HG02884 (cell line): ENCODE measurements at regions not wholly inside any gene's neighbourhood (a gene's known extent, or its start where the extent isn't known, plus 50 kb on each side); places are given as distances from the start of the nearest gene placed in this dataset.

Experiments used
- ATAC-seq: cut with Tn5 transposase; IDR thresholded peaks from one replicate; pipeline ENCODE4 v1.9.1; 2021; ENCODE audit warnings: mild to moderate bottlenecking, moderate library complexity; ENCODE audit not compliant: unreplicated experiment

DNA sequence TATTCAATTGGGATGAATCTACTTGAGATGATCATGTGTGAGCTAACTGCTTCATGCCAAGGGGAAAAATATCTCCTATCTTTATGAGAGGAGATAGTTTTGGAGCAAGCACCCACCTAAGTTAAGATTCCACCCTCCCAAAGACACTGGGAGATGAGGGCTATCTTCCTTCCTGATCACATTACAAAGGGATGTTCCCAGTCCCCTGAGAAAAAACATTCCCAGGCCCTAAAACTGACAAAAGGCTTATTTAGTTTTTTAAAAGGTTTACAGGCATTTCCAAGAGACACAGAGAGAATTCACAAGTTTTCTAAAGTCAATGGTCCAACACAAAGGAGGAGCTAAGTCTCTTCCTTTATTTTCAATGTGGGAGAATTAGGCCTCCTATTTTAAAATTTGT is 401.5 kb downstream of the FBXO15 start:
- no peak for ATAC-seq

DNA sequence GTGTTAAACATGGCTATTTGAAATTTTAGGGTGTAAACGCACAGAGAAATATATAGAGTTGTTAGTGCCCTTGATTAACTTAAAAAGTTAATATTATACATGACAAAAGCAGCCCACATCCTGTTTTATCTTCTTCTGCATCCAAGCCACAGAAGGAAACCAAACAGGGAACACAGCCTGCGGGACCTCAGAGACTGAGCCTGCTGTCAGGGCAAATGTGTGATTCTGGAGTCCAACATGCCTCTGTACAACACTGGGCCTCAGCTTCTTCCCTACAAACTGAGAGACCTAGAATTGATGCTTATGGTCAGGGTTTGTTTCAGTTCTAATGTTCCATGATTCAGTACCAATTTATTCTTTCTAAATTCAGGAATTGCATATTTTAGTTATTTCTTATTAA is 404.7 kb downstream of the FBXO15 start:
- no peak for ATAC-seq

- ATAC-seq, result no peak
These were observed 405.7 kb downstream of the FBXO15 start for GRCh38 chr18:73741946-73742345.

DNA sequence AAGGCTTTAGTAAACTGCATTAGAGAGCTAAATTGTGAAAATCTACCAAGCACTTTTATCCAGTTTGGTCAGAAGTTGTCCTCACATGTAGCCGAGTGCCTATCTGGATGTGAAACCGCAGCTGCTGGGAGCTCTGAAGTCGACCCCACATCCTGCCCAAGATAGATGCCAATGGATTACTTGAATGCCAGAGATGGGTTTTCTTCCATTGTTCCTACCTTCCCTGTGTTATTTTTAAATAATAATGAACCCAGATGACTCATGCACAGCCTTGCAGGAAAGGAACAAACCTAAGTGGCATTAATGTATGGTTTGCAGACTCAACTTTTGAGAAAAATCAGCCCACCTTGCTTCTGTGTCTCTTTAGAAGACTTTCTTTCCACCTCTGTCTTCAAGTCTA is 408.5 kb downstream of the FBXO15 start:
- no peak for ATAC-seq

DNA sequence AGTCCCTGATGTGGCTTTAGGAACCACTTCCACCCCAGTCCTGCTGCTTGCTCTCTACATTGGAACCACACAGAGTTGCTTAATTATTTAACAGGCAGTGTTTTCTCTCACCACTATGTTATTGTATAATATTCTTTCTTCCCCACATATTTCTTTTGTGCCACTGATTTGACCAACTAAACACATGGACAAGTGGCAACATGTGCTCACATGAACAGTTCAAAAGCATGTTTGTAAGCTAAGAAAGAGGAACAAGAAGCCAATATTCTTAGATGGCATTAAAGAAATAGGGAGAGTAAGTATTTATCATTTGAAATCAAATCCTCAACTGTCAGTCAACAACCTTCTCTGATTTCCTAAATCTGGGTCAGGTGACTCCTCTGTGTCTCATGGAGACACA is 409.6 kb downstream of the FBXO15 start:
- ATAC-seq, result no peak

GRCh38 chr18:73735836-73736235 is 411.8 kb downstream of the FBXO15 start:
- no peak for ATAC-seq

- ATAC-seq, result no peak
These were observed 413.8 kb downstream of the FBXO15 start for GRCh38 chr18:73733806-73734314.

GRCh38 chr18:73733376-73733775 is 414.3 kb downstream of the FBXO15 start:
- no peak for ATAC-seq

DNA sequence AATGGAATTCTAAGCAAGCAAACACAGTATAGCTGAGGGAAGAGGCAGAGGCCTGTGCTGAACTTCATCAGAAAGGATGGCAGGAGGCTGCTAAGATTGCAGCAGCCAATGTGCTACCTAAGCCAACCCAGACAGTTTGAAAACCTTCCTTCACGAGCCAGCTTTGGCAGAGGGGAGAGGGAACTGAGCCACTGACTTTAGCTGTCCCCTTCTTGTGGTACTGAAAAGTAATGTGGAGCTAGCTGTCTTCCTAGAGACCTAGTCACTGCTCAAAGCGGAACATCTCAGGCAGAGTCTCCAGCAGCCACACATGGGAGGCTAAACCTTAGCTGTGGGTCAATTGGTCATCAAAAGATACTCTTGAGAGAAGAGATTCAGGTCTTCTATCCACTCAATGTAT is 419.0 kb downstream of the FBXO15 start:
- no peak for ATAC-seq

- no peak for ATAC-seq
These were observed 422.7 kb downstream of the FBXO15 start for GRCh38 chr18:73724958-73725357.

DNA sequence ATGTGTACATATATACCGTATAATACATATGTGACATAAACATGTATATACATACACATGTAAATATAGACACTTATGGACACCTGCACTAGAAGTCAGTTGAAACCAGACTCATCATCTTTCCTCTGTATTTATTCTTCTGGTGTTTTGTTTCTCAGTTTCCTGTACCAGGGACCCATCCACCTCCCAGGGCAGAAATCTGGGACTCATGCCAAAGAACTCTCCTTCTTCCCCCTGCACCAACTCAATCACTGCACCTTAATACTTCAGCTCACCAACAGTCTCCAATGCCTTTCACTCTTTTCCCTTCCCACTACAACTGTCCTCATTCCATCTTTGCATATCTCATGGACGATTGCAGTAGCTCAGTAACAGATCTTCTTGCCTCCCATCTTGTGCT is 428.0 kb downstream of the FBXO15 start:
- no peak for ATAC-seq

DNA sequence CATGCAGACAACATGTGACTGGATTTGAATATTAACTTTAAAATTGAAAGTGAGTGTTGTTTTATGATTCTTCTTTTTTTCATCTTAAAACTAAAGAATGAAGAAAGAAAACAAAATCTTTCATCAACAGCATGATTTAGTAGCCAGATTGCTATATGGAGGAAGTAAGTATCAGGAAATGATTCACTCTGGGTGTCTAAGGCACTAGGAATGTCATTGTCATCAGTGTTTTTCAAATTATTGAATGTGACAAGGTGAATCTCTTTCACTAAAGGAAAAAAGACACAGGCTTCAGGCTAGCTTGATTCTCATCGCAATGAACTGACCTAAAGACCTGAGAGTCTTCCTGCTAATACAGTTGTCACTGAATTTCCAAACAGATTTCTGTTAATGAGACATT is 430.1 kb downstream of the FBXO15 start:
- ATAC-seq, result no peak

- ATAC-seq, result no peak
These were observed 432.4 kb downstream of the FBXO15 start for GRCh38 chr18:73715210-73715670.

GRCh38 chr18:73714466-73714865 is 433.2 kb downstream of the FBXO15 start:
- no peak for ATAC-seq

- no peak for ATAC-seq
These were observed 436.4 kb downstream of the FBXO15 start for GRCh38 chr18:73711256-73711655.

GRCh38 chr18:73708591-73708990 is 439.0 kb downstream of the FBXO15 start:
- no peak for ATAC-seq

DNA sequence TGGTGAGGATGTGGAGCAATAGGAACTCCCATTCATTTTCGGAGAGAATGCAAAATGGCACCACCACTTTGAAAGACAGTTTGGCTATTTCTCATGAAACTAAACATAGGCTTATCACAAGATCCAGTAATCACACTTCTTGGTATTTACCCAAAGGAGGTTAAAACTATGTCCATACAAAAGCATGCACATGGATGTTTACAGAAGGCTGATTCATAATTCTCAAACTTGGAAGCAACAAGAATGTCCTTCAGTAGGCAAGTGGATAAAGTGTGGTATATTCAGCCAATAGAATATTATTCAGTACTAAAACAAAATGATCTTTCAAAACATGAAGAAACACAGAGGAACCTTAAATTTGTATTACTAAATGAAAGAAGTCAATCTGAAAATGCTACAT is 440.6 kb downstream of the FBXO15 start:
- ATAC-seq, result no peak

GRCh38 chr18:73697353-73697752 is 450.3 kb downstream of the FBXO15 start:
- no peak for ATAC-seq

DNA sequence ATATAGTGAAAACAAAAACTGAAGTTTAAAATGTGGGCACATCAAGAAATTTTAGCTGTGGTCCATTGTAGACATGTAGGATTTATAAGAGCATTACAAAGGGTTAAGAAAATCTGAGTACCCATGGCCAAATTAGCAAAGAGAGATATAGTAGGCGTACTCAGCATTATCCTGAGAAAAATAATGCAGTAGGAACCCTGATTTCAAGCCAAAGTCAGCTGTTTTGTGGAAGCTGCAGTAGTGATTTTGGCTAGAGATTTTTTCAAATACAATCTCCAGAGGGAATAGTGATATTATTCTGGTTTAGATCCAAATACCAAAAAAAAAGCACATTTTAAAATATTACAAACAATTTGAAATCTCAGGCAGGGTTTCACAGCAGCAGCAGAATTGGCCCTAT is 450.9 kb downstream of the FBXO15 start:
- no peak for ATAC-seq

DNA sequence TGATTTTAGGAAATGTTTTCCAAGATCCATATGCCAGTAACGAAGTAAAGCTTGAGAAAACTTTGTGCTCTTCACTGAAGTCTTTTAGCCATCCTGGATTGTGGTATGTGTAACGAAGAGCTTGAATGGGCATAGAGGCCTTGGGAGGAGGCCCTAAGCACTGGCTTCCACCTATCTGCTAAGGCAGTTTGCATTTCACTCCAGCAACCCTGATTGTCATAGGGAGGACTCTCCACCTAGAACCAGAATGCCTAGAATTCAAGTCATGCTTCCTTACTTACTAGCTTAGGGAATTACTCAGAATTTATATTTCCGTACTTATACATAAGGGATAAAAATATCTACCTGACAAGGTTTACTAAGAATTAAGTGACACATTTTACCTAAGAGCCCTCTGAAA is 451.5 kb downstream of the FBXO15 start:
- no peak for ATAC-seq

GRCh38 chr18:73693091-73693490 is 454.5 kb downstream of the FBXO15 start:
- ATAC-seq, result no peak

- no peak for ATAC-seq
These were observed 456.0 kb downstream of the FBXO15 start for GRCh38 chr18:73691624-73692023.

DNA sequence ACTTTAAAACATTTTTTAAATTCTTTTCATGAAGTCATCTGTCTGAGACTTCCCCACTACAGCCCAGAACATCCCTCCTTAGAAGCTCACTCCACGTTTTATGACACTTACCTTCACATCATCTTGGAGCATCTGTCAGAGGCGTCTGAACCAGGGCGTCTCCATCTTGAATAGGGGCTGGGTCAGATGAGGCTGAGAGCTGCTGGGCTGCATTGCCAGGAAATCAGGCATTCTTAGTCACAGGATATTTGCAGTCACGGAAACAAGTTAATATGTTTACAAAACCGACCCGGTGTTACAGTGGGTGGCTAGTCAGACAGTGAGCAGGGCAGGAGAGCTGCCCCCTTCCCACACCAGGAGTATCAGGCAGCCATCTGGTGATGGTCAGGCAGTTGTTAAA is 456.5 kb downstream of the FBXO15 start:
- no peak for ATAC-seq

DNA sequence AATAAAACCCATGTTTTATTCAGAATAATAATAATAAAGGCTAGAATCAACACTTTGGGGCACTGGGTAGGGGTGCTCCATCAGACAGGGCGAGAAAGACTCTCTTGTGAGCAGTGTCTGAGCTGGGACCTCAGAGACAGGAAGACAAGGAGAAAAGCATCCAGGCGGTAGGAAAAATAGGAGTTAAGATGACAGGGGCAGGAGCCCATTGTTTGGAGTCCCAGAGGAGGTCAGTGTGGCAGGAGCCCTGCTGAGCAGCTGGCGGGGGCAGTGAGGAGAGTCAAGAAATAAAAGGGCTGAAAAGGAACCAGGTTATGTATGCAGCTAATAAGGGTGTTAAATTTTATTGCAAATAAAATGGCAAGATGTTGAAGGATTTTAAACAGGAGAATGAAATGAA is 457.4 kb downstream of the FBXO15 start:
- no peak for ATAC-seq
